Activated naive CD8-positive, alpha-beta T cell treated with anti-CD3 and anti-CD28 coated beads, Interleukin-2, amount 10 ng/mL, durations not matched to agents 7 days and 5 days (primary cell): ENCODE measurements at regions not wholly inside any gene's neighbourhood (a gene's known extent, or its start where the extent isn't known, plus 50 kb on each side); places are given as distances from the start of the nearest gene placed in this dataset. TPM values are rescaled to one million over a fixed set of nuclear protein-coding genes. Genes with fewer than 3 reads are reported as not detected.
"Not testable (repeated sequence)": the region's sequence is repeated elsewhere in the genome, so short reads cannot be mapped to it uniquely, and the experiment has no call there.

Source experiments
- ATAC-seq: fragments of 150-1000 bp; cut with Tn5 transposase; one replicate; pipeline ENCODE4 v1.10.0; 2021; ENCODE audit warnings: low read depth, moderate library complexity
- POLR2A ChIA-PET: fragments of 350-600 bp; sonication (Branson Sonifier 250); formaldehyde crosslinking; loops from one replicate; lab custom pipeline; 2021; ENCODE audit warnings: antibody characterized with exemption; lab: Charles Lee
- DNase-seq: peaks from one replicate; pipeline ENCODE4 v3.0.0; 2021
- H3K27ac Mint-ChIP-seq: one replicate; pipeline ENCODE4 v1.8.0; 2022; ENCODE audit warnings: mild to moderate bottlenecking, mixed read lengths
- H3K27me3 Mint-ChIP-seq: one replicate; pipeline ENCODE4 v1.8.0; 2022; ENCODE audit warnings: mild to moderate bottlenecking, moderate library complexity, mixed read lengths
- H3K36me3 Mint-ChIP-seq: one replicate; pipeline ENCODE4 v1.8.0; 2021; ENCODE audit warnings: mild to moderate bottlenecking, mixed read lengths
- H3K4me1 Mint-ChIP-seq: one replicate; pipeline ENCODE4 v1.8.0; 2021; ENCODE audit warnings: mixed read lengths
- H3K4me3 Mint-ChIP-seq: one replicate; pipeline ENCODE4 v1.8.0; 2022; ENCODE audit warnings: mild to moderate bottlenecking, moderate library complexity, mixed read lengths
- H3K9me3 Mint-ChIP-seq: one replicate; pipeline ENCODE4 v1.8.0; 2021; ENCODE audit warnings: mixed read lengths
- microRNA-seq: library from miRNA; unstranded; fragments of <30 nt; microRNA quantifications from one replicate; pipeline ENCODE4 v1.2.0, GENCODE V29; 2022

GRCh38 chr3:125918451-125918850 is 50.5 kb upstream of the ROPN1B start:
- H3K4me3 Mint-ChIP-seq, POLR2A ChIA-PET, H3K9me3 Mint-ChIP-seq, H3K27ac Mint-ChIP-seq, ATAC-seq, H3K27me3 Mint-ChIP-seq, H3K36me3 Mint-ChIP-seq, DNase-seq: not testable (repeated sequence)
- H3K4me1 Mint-ChIP-seq: peaks cover 15% of the 10 kb centered on the region

GRCh38 chr3:125918866-125919265 is 50.1 kb upstream of the ROPN1B start:
- ATAC-seq, H3K27ac Mint-ChIP-seq, POLR2A ChIA-PET, H3K36me3 Mint-ChIP-seq, H3K27me3 Mint-ChIP-seq, H3K4me3 Mint-ChIP-seq, H3K9me3 Mint-ChIP-seq, DNase-seq: not testable (repeated sequence)
- peaks cover 15% of the 10 kb centered on the region for H3K4me1 Mint-ChIP-seq

Small RNA genes in the stretch of these regions (microRNA-seq; reads per million reads assigned to microRNA genes)
- not detected for gene MIR548I1
